GM19043 (cell line): ENCODE measurements at regions not wholly inside any gene's neighbourhood (a gene's known extent, or its start where the extent isn't known, plus 50 kb on each side); places are given as distances from the start of the nearest gene placed in this dataset.
"Not testable (repeated sequence)": the region's sequence is repeated elsewhere in the genome, so short reads cannot be mapped to it uniquely, and the experiment has no call there.

Source experiments
- ATAC-seq: cut with Tn5 transposase; IDR thresholded peaks from one replicate; pipeline ENCODE4 v1.9.1; 2021; ENCODE audit warnings: low read depth; ENCODE audit not compliant: unreplicated experiment

- no peak for ATAC-seq
Observed at GRCh38 chr7:11988186-11988585, 156.2 kb upstream of the THSD7A start.

- no peak for ATAC-seq
Observed at GRCh38 chr7:12002428-12002827, 170.4 kb upstream of the THSD7A start.

GRCh38 chr7:12004581-12004980, 172.6 kb upstream of the THSD7A start:
- ATAC-seq: no peak

- no peak for ATAC-seq
Observed at GRCh38 chr7:12007576-12007975, 175.6 kb upstream of the THSD7A start.

- ATAC-seq: no peak
Observed at GRCh38 chr7:12013983-12014382, 182.0 kb upstream of the THSD7A start.

- no peak for ATAC-seq
Observed at GRCh38 chr7:12016439-12016838, 184.4 kb upstream of the THSD7A start.

- ATAC-seq: no peak
Observed at GRCh38 chr7:12017046-12017445, 185.0 kb upstream of the THSD7A start.

GRCh38 chr7:12022011-12022410, 189.1 kb upstream of the TMEM106B start:
- not testable (repeated sequence) for ATAC-seq

GRCh38 chr7:12025246-12025645, 185.8 kb upstream of the TMEM106B start:
- no peak for ATAC-seq

GRCh38 chr7:12028508-12028907, 182.6 kb upstream of the TMEM106B start:
- ATAC-seq: no peak

- no peak for ATAC-seq
Observed at GRCh38 chr7:12030116-12030515, 181.0 kb upstream of the TMEM106B start.

GRCh38 chr7:12031186-12031585, 179.9 kb upstream of the TMEM106B start:
- ATAC-seq: no peak

- no peak for ATAC-seq
Observed at GRCh38 chr7:12031638-12032037, 179.5 kb upstream of the TMEM106B start.

- ATAC-seq: no peak
Observed at GRCh38 chr7:12032146-12032545, 178.9 kb upstream of the TMEM106B start.

GRCh38 chr7:12043457-12043856, 167.6 kb upstream of the TMEM106B start:
- not testable (repeated sequence) for ATAC-seq

- ATAC-seq: no peak
Observed at GRCh38 chr7:12052211-12052610, 158.9 kb upstream of the TMEM106B start.

- no peak for ATAC-seq
Observed at GRCh38 chr7:12053561-12053960, 157.5 kb upstream of the TMEM106B start.

- ATAC-seq: no peak
Observed at GRCh38 chr7:12054830-12055229, 156.3 kb upstream of the TMEM106B start.

- ATAC-seq: no peak
Observed at GRCh38 chr7:12056381-12056780, 154.7 kb upstream of the TMEM106B start.

- ATAC-seq: no peak
Observed at GRCh38 chr7:12056977-12057376, 154.1 kb upstream of the TMEM106B start.

- ATAC-seq: no peak
Observed at GRCh38 chr7:12062062-12062461, 149.0 kb upstream of the TMEM106B start.

GRCh38 chr7:12064586-12065127, 146.4 kb upstream of the TMEM106B start:
- no peak for ATAC-seq

- ATAC-seq: no peak
Observed at GRCh38 chr7:12066004-12066403, 145.1 kb upstream of the TMEM106B start.
